GM19455 (cell line): ENCODE measurements at regions not wholly inside any gene's neighbourhood (a gene's known extent, or its start where the extent isn't known, plus 50 kb on each side); places are given as distances from the start of the nearest gene placed in this dataset.

Source experiments
- ATAC-seq: cut with Tn5 transposase; IDR thresholded peaks from one replicate; pipeline ENCODE4 v1.9.1; 2021; ENCODE audit not compliant: unreplicated experiment

- ATAC-seq, result no peak
Measured at GRCh38 chr2:174668075-174668474, 70.5 kb upstream of the WIPF1 start.

GRCh38 chr2:174667250-174667860 is 69.8 kb upstream of the WIPF1 start:
- no peak for ATAC-seq

GRCh38 chr2:174666845-174667244 is 69.2 kb upstream of the WIPF1 start:
- no peak for ATAC-seq

- ATAC-seq, result no peak
Measured at GRCh38 chr2:174666312-174666711, 68.7 kb upstream of the WIPF1 start.

GRCh38 chr2:174664084-174664759 is 66.6 kb upstream of the WIPF1 start:
- no peak for ATAC-seq

GRCh38 chr2:174663550-174663949 is 65.9 kb upstream of the WIPF1 start:
- ATAC-seq, result no peak

- no peak for ATAC-seq
Measured at GRCh38 chr2:174662859-174663258, 65.3 kb upstream of the WIPF1 start.

- no peak for ATAC-seq
Measured at GRCh38 chr2:174662459-174662858, 64.9 kb upstream of the WIPF1 start.

- ATAC-seq, result no peak
Measured at GRCh38 chr2:174660984-174661675, 63.5 kb upstream of the WIPF1 start.

GRCh38 chr2:174659069-174659900 is 61.7 kb upstream of the WIPF1 start:
- ATAC-seq, result no peak

- no peak for ATAC-seq
Measured at GRCh38 chr2:174656676-174657176, 59.1 kb upstream of the WIPF1 start.

- ATAC-seq, result no peak
Measured at GRCh38 chr2:174656035-174656434, 58.4 kb upstream of the WIPF1 start.

GRCh38 chr2:174654419-174654941 is 56.9 kb upstream of the WIPF1 start:
- ATAC-seq, result no peak

- no peak for ATAC-seq
Measured at GRCh38 chr2:174648896-174649295, 51.3 kb upstream of the WIPF1 start.
